ENCODE measurements at regions not wholly inside any gene's neighbourhood (a gene's known extent, or its start where the extent isn't known, plus 50 kb on each side); places are given as distances from the start of the nearest gene placed in this dataset.

GRCh38 chr1:34409689-34410229 lies 233.1 kb downstream of the C1orf94 start:
- Histone ChIP-seq H3K27me3 (ENCODE audit: insufficient read depth, low read depth) (peaks cover 33% of the 10 kb centered on the region; the same call in 1 of the 2 replicates), H3K4me1 (replicated peaks; ENCODE audit: insufficient read depth) (no peaks in the 10 kb centered on the region)
- no peak for DNase-seq

GRCh38 chr1:34412598-34413370 lies 236.1 kb downstream of the C1orf94 start:
- POLR2A ChIA-PET (ENCODE audit: unreplicated experiment) = no interaction called here
- no peak for DNase-seq
- CTCF ChIA-PET = no interaction called here
- no TSS peak for BruUV-seq (replicated peaks)
- no peaks in the 10 kb centered on the region for H3K79me2 ChIP-seq (ENCODE audit: low read depth)
- intact Hi-C loops (cut with micrococcal nuclease; ENCODE audit: unreplicated experiment) = no loop called here
- H3K9me2 ChIP-seq (ENCODE audit: insufficient read depth) = no peaks in the 10 kb centered on the region
- H3F3A ChIP-seq (ENCODE audit: insufficient read depth, low read depth) = no peaks in the 10 kb centered on the region
- H3K27ac ChIP-seq = no peak overlapping the region
- no peaks in the 10 kb centered on the region for H3K4me1 ChIP-seq (replicated peaks; ENCODE audit: insufficient read depth)
- H2AFZ ChIP-seq = no peak overlapping the region
- peaks cover 23% of the 10 kb centered on the region; the same call in 1 of the 2 replicates for H3K27me3 ChIP-seq (ENCODE audit: insufficient read depth, low read depth)
- H3K36me3 ChIP-seq (ENCODE audit: low read depth) = no peaks in the 10 kb centered on the region
- no peak for TF ChIP-seq CTCF (conservative IDR thresholded peaks at IDR 0.05)
- no peak for TF ChIP-seq EZH2 (IDR thresholded peaks at IDR 0.05; ENCODE audit: low read depth)
- no peaks in the 10 kb centered on the region for H4K20me1 ChIP-seq (ENCODE audit: insufficient read depth)
- H3K4me2 ChIP-seq = no peak overlapping the region
- no peak overlapping the region for H3K4me3 ChIP-seq
- no peaks in the 10 kb centered on the region for H3K9me3 ChIP-seq (ENCODE audit: insufficient read depth, low read depth)

More at GRCh38 chr1:34409689-34410229, 233.1 kb downstream of the C1orf94 start:
- Histone ChIP-seq H3K9me2 (ENCODE audit: insufficient read depth) (no peaks in the 10 kb centered on the region), H2AFZ (no peak overlapping the region), H3K4me2 (no peak overlapping the region), H3K27ac (no peak overlapping the region), H3F3A (ENCODE audit: insufficient read depth, low read depth) (no peaks in the 10 kb centered on the region), H3K79me2 (ENCODE audit: low read depth) (no peaks in the 10 kb centered on the region), H4K20me1 (ENCODE audit: insufficient read depth) (no peaks in the 10 kb centered on the region), H3K9me3 (ENCODE audit: insufficient read depth, low read depth) (no peaks in the 10 kb centered on the region), H3K36me3 (ENCODE audit: low read depth) (no peaks in the 10 kb centered on the region), H3K4me3 (no peak overlapping the region)
- no peak for TF ChIP-seq EZH2 (IDR thresholded peaks at IDR 0.05; ENCODE audit: low read depth)
- no peak for TF ChIP-seq CTCF (conservative IDR thresholded peaks at IDR 0.05)
- no TSS peak for BruUV-seq (replicated peaks)
- CTCF ChIA-PET = no interaction called here
- POLR2A ChIA-PET (ENCODE audit: unreplicated experiment) = no interaction called here
- intact Hi-C loops (cut with micrococcal nuclease; ENCODE audit: unreplicated experiment) = no loop called here

- no peaks in the 10 kb centered on the region for H3K4me1 ChIP-seq (replicated peaks; ENCODE audit: insufficient read depth)
- H4K20me1 ChIP-seq (ENCODE audit: insufficient read depth) = no peaks in the 10 kb centered on the region
- no peak for TF ChIP-seq EZH2 (IDR thresholded peaks at IDR 0.05; ENCODE audit: low read depth)
- TF ChIP-seq CTCF (conservative IDR thresholded peaks at IDR 0.05) = no peak
- no peak overlapping the region for H3K27ac ChIP-seq
- H3K79me2 ChIP-seq (ENCODE audit: low read depth) = no peaks in the 10 kb centered on the region
- ChIA-PET CTCF (no interaction called here), POLR2A (ENCODE audit: unreplicated experiment) (no interaction called here)
- no TSS peak for BruUV-seq (replicated peaks)
- H2AFZ ChIP-seq = no peak overlapping the region
- H3K4me3 ChIP-seq = no peak overlapping the region
- no peak for DNase-seq
- intact Hi-C loops (cut with micrococcal nuclease; ENCODE audit: unreplicated experiment) = no loop called here
- H3F3A ChIP-seq (ENCODE audit: insufficient read depth, low read depth) = no peaks in the 10 kb centered on the region
- H3K27me3 ChIP-seq (ENCODE audit: insufficient read depth, low read depth) = peaks cover 16% of the 10 kb centered on the region; the same call in 1 of the 2 replicates
- no peaks in the 10 kb centered on the region for H3K9me3 ChIP-seq (ENCODE audit: insufficient read depth, low read depth)
- no peaks in the 10 kb centered on the region for H3K36me3 ChIP-seq (ENCODE audit: low read depth)
- no peaks in the 10 kb centered on the region for H3K9me2 ChIP-seq (ENCODE audit: insufficient read depth)
- no peak overlapping the region for H3K4me2 ChIP-seq
These were observed 238.4 kb downstream of the C1orf94 start for GRCh38 chr1:34415140-34415539.

Measured in PC-9 (cell line).